ENCODE measurements at regions not wholly inside any gene's neighbourhood (a gene's known extent, or its start where the extent isn't known, plus 50 kb on each side); places are given as distances from the start of the nearest gene placed in this dataset.

DNA sequence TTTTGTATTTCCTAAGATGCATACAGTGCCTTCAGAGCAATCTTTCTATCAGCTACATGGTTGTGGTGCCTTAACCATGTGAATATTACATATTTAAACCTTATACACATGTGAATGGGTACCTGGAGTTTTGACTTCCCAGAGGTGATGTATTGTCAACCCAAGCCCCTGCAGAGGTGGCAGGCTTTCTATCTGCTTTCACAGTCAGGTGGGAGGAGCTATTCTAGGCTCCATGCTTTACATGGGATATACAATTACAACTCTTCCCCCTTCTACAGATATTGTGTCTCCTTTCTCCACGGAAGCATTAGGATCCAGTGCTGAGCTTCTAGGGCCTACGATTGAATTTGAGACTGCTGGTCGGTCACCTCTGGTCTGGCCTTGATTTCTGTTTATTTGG is 89.8 kb upstream of the TUT7 start:
- no peaks in the 10 kb centered on the region for H3K36me3 ChIP-seq (replicated peaks in 1 of 2; ENCODE audit: control insufficient read depth in 1 of 2, insufficient read depth in 2 of 2, low read length in 1 of 2)
- H3K9me2 ChIP-seq, result no peaks in the 10 kb centered on the region
- H3K4me1 ChIP-seq (ENCODE audit: control insufficient read depth in 1 of 2, insufficient read depth in 2 of 2, low read depth in 1 of 2, low read length in 1 of 2), result no peaks in the 10 kb centered on the region
- WGBS (ENCODE audit: low lambda C conversion rate), result 70% methylated on average over 3 of the region's 3 CpGs
- H3K27me3 ChIP-seq (ENCODE audit: insufficient read depth), result no peaks in the 10 kb centered on the region
- no peaks in the 10 kb centered on the region for H3F3A ChIP-seq (replicated peaks; ENCODE audit: insufficient read depth)
- no peak overlapping the region for H3K4me2 ChIP-seq
- H3K4me3 ChIP-seq (ENCODE audit: low read depth in 2 of 2, low read length in 1 of 2), result no peak overlapping the region
- ChIA-PET POLR2A (no interaction called here), CTCF (interaction anchor here (1.3 kb wide), 1 partner anchor 10 kb away, joined by 4 read pairs; no protein-coding TSS in a partner anchor)
- H2AFZ ChIP-seq (ENCODE audit: low read depth), result no peak overlapping the region
- no peak for DNase-seq
- no peaks in the 10 kb centered on the region for H3K9me3 ChIP-seq
- H3K9ac ChIP-seq, result no peak overlapping the region
- TF ChIP-seq FOSL2 (IDR thresholded peaks at IDR 0.05; ENCODE audit: borderline replicate concordance, low read depth), result no peak
- TF ChIP-seq YY1 (IDR thresholded peaks at IDR 0.05; ENCODE audit: low read depth), result no peak
- TF ChIP-seq RXRA (IDR thresholded peaks at IDR 0.05; ENCODE audit: borderline replicate concordance, low read depth), result no peak
- TF ChIP-seq TCF12 (IDR thresholded peaks at IDR 0.05), result no peak
- no peak for TF ChIP-seq TAF1 (IDR thresholded peaks at IDR 0.05; ENCODE audit: borderline replicate concordance, low read depth, low read length)
- TF ChIP-seq NFIC (IDR thresholded peaks at IDR 0.05; ENCODE audit: borderline replicate concordance), result no peak
- no peak for TF ChIP-seq SMC3 (IDR thresholded peaks at IDR 0.05; ENCODE audit: low read depth, low read length)
- no peak for TF ChIP-seq ELF1 (IDR thresholded peaks at IDR 0.05)
- no peak for TF ChIP-seq IRF3 (IDR thresholded peaks at IDR 0.05; ENCODE audit: low read depth, low read length)
- no peak for TF ChIP-seq ZBTB33 (IDR thresholded peaks at IDR 0.05; ENCODE audit: borderline replicate concordance, low read depth)
- no peak for TF ChIP-seq CHD2 (IDR thresholded peaks at IDR 0.05; ENCODE audit: low read length, partially characterized antibody)
- TF ChIP-seq, protein P1, sequence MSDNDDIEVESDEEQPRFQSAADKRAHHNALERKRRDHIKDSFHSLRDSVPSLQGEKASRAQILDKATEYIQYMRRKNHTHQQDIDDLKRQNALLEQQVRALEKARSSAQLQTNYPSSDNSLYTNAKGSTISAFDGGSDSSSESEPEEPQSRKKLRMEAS (IDR thresholded peaks at IDR 0.05; ENCODE audit: low read depth), result no peak
- no peak for TF ChIP-seq FOXJ3 (CRISPR knock-in tag; IDR thresholded peaks at IDR 0.05)
- TF ChIP-seq EP300 (IDR thresholded peaks at IDR 0.05; ENCODE audit: borderline replicate concordance in 1 of 2, low read depth in 1 of 2, low read length in 1 of 2), result no peak
- TF ChIP-seq EZH2phosphoT487 (IDR thresholded peaks at IDR 0.05; ENCODE audit: borderline replicate concordance, low read depth), result no peak
- no peak for TF ChIP-seq POLR2AphosphoS5 (IDR thresholded peaks at IDR 0.05; ENCODE audit: low read depth, low read length)
- TF ChIP-seq RCOR1 (IDR thresholded peaks at IDR 0.05; ENCODE audit: low read length), result no peak
- TF ChIP-seq JUND (IDR thresholded peaks at IDR 0.05), result no peak
- no peak for TF ChIP-seq NRF1 (IDR thresholded peaks at IDR 0.05; ENCODE audit: low read depth, low read length)
- TF ChIP-seq GATA2 (CRISPR knock-in tag; IDR thresholded peaks at IDR 0.05), result no peak
- H3K27ac ChIP-seq (ENCODE audit: low read depth in 2 of 2, low read length in 1 of 2), result no peak overlapping the region
- no peaks in the 10 kb centered on the region for H4K20me1 ChIP-seq (ENCODE audit: insufficient read depth)
- no peaks in the 10 kb centered on the region for H3K79me2 ChIP-seq (ENCODE audit: insufficient read depth)

Data from SK-N-SH (cell line).